ENCODE measurements at regions not wholly inside any gene's neighbourhood (a gene's known extent, or its start where the extent isn't known, plus 50 kb on each side); places are given as distances from the start of the nearest gene placed in this dataset.

DNA sequence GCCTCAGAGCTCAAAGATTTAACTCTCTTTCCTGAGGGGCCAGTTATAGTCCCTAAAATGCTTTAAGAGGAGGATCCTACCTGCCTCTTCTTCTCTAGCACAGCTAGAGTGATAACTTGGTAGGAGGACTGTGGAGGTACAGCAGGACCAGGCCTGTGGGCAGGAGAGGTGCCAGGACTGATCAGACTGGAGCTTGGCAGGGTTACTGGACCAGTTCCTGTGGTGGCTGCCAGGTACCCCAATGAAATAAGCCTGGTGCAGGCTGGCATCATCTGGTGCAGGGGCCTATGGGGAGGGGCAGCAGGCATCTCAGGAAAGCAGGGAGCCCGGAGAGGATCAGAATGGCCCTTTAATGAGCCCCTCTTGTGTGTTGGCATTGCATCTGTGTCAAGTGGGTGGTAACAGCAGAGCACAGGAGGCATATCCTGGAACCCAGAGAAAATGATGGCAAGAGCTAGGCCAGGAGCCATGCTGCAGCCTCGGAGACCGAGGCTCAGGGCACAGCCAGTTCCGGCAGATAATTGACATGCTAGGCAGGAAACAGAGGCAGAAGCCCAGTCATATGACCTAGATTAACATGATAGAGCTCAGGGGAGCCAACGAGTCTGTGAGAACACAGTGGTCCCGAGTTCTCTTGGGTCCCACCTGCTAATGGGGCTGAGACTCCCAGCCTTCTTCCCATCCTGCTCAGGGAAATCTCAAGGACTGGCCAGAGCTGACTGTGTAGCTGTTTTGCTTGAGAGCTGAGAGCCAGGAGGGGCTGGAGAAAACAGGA, 187.5 kb upstream of the ZBED5 start (continued):
- TF ChIP-seq, protein P1, sequence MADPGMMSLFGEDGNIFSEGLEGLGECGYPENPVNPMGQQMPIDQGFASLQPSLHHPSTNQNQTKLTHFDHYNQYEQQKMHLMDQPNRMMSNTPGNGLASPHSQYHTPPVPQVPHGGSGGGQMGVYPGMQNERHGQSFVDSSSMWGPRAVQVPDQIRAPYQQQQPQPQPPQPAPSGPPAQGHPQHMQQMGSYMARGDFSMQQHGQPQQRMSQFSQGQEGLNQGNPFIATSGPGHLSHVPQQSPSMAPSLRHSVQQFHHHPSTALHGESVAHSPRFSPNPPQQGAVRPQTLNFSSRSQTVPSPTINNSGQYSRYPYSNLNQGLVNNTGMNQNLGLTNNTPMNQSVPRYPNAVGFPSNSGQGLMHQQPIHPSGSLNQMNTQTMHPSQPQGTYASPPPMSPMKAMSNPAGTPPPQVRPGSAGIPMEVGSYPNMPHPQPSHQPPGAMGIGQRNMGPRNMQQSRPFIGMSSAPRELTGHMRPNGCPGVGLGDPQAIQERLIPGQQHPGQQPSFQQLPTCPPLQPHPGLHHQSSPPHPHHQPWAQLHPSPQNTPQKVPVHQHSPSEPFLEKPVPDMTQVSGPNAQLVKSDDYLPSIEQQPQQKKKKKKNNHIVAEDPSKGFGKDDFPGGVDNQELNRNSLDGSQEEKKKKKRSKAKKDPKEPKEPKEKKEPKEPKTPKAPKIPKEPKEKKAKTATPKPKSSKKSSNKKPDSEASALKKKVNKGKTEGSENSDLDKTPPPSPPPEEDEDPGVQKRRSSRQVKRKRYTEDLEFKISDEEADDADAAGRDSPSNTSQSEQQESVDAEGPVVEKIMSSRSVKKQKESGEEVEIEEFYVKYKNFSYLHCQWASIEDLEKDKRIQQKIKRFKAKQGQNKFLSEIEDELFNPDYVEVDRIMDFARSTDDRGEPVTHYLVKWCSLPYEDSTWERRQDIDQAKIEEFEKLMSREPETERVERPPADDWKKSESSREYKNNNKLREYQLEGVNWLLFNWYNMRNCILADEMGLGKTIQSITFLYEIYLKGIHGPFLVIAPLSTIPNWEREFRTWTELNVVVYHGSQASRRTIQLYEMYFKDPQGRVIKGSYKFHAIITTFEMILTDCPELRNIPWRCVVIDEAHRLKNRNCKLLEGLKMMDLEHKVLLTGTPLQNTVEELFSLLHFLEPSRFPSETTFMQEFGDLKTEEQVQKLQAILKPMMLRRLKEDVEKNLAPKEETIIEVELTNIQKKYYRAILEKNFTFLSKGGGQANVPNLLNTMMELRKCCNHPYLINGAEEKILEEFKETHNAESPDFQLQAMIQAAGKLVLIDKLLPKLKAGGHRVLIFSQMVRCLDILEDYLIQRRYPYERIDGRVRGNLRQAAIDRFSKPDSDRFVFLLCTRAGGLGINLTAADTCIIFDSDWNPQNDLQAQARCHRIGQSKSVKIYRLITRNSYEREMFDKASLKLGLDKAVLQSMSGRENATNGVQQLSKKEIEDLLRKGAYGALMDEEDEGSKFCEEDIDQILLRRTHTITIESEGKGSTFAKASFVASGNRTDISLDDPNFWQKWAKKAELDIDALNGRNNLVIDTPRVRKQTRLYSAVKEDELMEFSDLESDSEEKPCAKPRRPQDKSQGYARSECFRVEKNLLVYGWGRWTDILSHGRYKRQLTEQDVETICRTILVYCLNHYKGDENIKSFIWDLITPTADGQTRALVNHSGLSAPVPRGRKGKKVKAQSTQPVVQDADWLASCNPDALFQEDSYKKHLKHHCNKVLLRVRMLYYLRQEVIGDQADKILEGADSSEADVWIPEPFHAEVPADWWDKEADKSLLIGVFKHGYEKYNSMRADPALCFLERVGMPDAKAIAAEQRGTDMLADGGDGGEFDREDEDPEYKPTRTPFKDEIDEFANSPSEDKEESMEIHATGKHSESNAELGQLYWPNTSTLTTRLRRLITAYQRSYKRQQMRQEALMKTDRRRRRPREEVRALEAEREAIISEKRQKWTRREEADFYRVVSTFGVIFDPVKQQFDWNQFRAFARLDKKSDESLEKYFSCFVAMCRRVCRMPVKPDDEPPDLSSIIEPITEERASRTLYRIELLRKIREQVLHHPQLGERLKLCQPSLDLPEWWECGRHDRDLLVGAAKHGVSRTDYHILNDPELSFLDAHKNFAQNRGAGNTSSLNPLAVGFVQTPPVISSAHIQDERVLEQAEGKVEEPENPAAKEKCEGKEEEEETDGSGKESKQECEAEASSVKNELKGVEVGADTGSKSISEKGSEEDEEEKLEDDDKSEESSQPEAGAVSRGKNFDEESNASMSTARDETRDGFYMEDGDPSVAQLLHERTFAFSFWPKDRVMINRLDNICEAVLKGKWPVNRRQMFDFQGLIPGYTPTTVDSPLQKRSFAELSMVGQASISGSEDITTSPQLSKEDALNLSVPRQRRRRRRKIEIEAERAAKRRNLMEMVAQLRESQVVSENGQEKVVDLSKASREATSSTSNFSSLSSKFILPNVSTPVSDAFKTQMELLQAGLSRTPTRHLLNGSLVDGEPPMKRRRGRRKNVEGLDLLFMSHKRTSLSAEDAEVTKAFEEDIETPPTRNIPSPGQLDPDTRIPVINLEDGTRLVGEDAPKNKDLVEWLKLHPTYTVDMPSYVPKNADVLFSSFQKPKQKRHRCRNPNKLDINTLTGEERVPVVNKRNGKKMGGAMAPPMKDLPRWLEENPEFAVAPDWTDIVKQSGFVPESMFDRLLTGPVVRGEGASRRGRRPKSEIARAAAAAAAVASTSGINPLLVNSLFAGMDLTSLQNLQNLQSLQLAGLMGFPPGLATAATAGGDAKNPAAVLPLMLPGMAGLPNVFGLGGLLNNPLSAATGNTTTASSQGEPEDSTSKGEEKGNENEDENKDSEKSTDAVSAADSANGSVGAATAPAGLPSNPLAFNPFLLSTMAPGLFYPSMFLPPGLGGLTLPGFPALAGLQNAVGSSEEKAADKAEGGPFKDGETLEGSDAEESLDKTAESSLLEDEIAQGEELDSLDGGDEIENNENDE (IDR thresholded peaks at IDR 0.05; ENCODE audit: insufficient replicate concordance, low read length), result no peak
- TF ChIP-seq EZH2 (IDR thresholded peaks at IDR 0.05; ENCODE audit: low read depth, low read length, severe bottlenecking), result no peak
- no peak for TF ChIP-seq MAFK (IDR thresholded peaks at IDR 0.05; ENCODE audit: low read depth, low read length)
- no peak for TF ChIP-seq EGR1 (IDR thresholded peaks at IDR 0.05; ENCODE audit: borderline replicate concordance, low read depth, low read length)
- no peak for TF ChIP-seq PHF8 (conservative IDR thresholded peaks at IDR 0.05; ENCODE audit: low read depth, low read length)
- TF ChIP-seq, protein P2, sequence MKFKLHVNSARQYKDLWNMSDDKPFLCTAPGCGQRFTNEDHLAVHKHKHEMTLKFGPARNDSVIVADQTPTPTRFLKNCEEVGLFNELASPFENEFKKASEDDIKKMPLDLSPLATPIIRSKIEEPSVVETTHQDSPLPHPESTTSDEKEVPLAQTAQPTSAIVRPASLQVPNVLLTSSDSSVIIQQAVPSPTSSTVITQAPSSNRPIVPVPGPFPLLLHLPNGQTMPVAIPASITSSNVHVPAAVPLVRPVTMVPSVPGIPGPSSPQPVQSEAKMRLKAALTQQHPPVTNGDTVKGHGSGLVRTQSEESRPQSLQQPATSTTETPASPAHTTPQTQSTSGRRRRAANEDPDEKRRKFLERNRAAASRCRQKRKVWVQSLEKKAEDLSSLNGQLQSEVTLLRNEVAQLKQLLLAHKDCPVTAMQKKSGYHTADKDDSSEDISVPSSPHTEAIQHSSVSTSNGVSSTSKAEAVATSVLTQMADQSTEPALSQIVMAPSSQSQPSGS (IDR thresholded peaks at IDR 0.05; ENCODE audit: low read length), result no peak
- no peak for TF ChIP-seq POU5F1 (IDR thresholded peaks at IDR 0.05; ENCODE audit: low read depth, low read length)
- TF ChIP-seq SUZ12 (IDR thresholded peaks at IDR 0.05; ENCODE audit: low read length), result no peak

Data from H1 (cell line).